Osteoblast (primary cell): ENCODE measurements at regions not wholly inside any gene's neighbourhood (a gene's known extent, or its start where the extent isn't known, plus 50 kb on each side); places are given as distances from the start of the nearest gene placed in this dataset.
"Not testable (repeated sequence)": the region's sequence is repeated elsewhere in the genome, so short reads cannot be mapped to it uniquely, and the experiment has no call there.

Source experiments
- DNase-seq: peaks from one replicate; pipeline ENCODE4 v3.0.0; 2011; ENCODE audit warnings: low spot score, mixed read lengths; ENCODE audit not compliant: insufficient read length; ENCODE audit errors: missing footprints
- H2AFZ ChIP-seq: 2 replicates; pipeline ENCODE4 v1.6.0; 2011; ENCODE audit warnings: mild to moderate bottlenecking, low read length
- H3K27ac ChIP-seq: 2 replicates; pipeline ENCODE4 v1.5.1; 2011; ENCODE audit warnings: mild to moderate bottlenecking, low read depth, low read length, moderate library complexity
- H3K27me3 ChIP-seq: 2 replicates; pipeline ENCODE4 v1.6.0; 2012; ENCODE audit warnings: mild to moderate bottlenecking, control low read depth, inconsistent platforms, low read length, moderate library complexity; ENCODE audit not compliant: insufficient read depth
- H3K36me3 ChIP-seq: 2 replicates; pipeline ENCODE4 v1.5.1; 2011; ENCODE audit warnings: mild to moderate bottlenecking, low read length, control low read depth, moderate library complexity; ENCODE audit not compliant: insufficient read depth
- H3K4me1 ChIP-seq: 2 replicates; pipeline ENCODE4 v1.5.1; 2011; ENCODE audit warnings: mild to moderate bottlenecking, low read length, control low read depth, moderate library complexity; ENCODE audit not compliant: insufficient read depth
- H3K4me2 ChIP-seq: 2 replicates; pipeline ENCODE4 v1.6.0; 2011; ENCODE audit warnings: mild to moderate bottlenecking, low read length; ENCODE audit not compliant: insufficient read depth
- H3K4me3 ChIP-seq: fragments of 200-600 bp; sonication (generic); 3 replicates; pipeline ENCODE4 v1.5.1; 2012; ENCODE audit warnings: mild to moderate bottlenecking, low read length, inconsistent platforms; ENCODE audit not compliant: insufficient read depth
- H3K79me2 ChIP-seq: 2 replicates; pipeline ENCODE4 v1.6.0; 2012; ENCODE audit warnings: mild to moderate bottlenecking, low read length, control low read depth, inconsistent platforms; ENCODE audit not compliant: insufficient read depth
- H3K9me3 ChIP-seq: 2 replicates; pipeline ENCODE4 v1.5.1; 2011; ENCODE audit warnings: low read depth, low read length, control low read depth
- H4K20me1 ChIP-seq: 2 replicates; pipeline ENCODE4 v1.6.0; 2012; ENCODE audit warnings: mild to moderate bottlenecking, low read length, control low read depth; ENCODE audit not compliant: insufficient read depth

DNA sequence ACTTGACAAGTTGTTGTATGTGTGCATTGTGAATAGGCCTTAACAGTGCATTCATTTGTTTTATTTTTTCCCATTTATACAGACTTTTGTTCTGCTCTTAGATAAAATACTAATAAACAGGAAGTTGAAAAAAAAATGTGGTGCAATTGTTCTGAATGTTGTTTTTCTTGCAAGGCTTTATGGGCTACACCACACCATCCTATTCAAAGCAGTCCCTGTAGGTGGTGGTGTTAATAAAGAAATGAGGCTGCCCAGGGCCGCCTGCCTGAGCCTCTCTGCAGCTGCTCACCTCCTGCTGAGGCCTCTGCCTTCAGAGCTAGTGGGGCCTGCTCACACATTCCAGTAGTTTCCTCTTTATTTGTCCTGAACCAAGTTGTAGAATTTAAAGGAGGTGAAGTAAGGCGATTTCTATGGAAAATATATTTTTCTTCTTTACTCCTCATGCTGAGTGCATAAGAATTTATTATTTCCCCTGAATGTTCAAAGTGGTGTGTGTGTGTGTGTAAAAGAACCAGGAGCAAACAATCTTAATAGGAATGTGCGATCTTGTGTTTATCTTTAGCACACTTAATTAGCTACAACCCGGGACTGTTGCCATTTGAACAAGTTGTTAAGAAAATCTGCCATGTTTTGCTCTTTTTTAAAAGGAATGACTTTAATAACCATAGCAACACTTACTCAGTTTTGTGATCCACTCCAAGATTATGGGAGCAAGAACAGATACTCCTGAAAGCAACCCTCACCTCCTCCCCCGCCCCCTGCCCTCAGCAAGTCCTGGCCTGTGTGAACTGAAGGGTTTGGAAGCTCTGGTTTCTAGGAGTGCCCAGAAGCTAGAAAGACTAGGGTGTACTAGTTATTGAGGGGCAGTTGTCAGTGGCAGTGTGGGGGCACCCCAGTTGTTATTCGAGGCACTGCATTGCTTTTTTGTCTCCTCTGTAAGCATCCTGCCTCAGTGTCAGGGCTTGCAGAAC is 251.6 kb upstream of the PLGLB2 start:
- not testable (repeated sequence) for H3K27me3 ChIP-seq, H3K4me2 ChIP-seq, H3K4me1 ChIP-seq, H4K20me1 ChIP-seq, H3K27ac ChIP-seq, H2AFZ ChIP-seq, H3K4me3 ChIP-seq, H3K36me3 ChIP-seq, H3K9me3 ChIP-seq, DNase-seq
- H3K79me2 ChIP-seq = peaks cover 51% of the 10 kb centered on the region

GRCh38 chr2:87497135-87497534 is 250.8 kb upstream of the PLGLB2 start:
- H4K20me1 ChIP-seq, DNase-seq, H3K27ac ChIP-seq, H2AFZ ChIP-seq, H3K9me3 ChIP-seq, H3K4me2 ChIP-seq, H3K4me3 ChIP-seq, H3K27me3 ChIP-seq, H3K4me1 ChIP-seq, H3K36me3 ChIP-seq: not testable (repeated sequence)
- peaks cover 46% of the 10 kb centered on the region for H3K79me2 ChIP-seq

DNA sequence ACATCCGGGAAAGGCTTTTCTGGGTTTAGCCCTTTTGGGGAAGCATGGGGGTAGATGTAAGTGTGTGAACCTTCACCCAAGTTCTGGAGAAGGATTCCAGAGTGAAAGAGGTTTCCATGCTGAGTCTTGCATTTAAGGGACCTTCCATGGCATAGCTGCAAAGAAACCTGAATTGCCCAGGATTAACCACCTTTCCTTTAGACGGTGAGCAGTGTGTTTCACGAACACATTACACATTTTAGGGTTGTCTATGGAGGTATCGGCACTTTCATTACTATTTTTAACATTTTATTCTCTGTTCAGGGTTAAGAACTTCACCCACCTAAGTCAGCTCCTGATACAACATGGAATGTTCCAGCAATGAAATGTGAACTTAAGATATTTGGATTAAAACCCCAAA is 250.2 kb upstream of the PLGLB2 start:
- Histone ChIP-seq H3K79me2 (peaks cover 43% of the 10 kb centered on the region), H3K4me2 (peak overlapping the region; percentile 57)
- H3K4me3 ChIP-seq = not testable (repeated sequence)

DNA sequence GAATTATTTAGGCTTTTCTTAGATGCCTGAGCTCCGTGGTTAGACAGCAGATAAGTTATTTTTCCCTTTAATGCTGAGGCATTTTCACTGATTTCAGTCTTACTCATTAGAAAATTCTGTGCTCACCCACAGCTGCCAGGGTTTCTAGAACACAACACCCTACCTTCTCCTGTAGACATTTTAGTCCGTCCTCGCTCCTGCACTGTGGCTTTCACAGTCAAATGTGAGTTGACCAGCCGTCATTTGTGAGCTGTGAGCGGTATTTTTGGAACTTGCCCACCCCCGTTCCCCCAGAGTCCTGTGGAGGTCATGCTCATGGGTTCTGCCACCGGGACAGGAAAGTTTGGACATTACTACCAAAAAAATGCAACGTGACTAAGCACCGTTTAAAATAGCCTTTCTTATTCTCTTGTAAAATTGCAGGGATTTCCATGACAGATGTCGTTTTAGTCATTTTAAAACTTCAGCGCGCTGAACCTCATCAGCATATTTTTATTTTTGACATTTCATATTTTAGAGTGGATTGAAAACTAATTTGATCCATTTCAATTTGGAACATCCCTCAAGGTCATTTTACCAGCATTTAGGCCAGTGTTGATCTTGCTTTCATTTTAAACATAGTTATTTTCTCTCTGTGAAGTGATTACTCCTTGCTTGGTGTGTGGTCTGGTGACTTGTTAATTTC is 249.6 kb upstream of the PLGLB2 start:
- H3K27ac ChIP-seq, H3K36me3 ChIP-seq, H2AFZ ChIP-seq, H3K27me3 ChIP-seq, DNase-seq, H4K20me1 ChIP-seq, H3K9me3 ChIP-seq, H3K4me1 ChIP-seq: not testable (repeated sequence)
- Histone ChIP-seq H3K4me3 (peak overlapping the region; percentile 33), H3K79me2 (peaks cover 40% of the 10 kb centered on the region), H3K4me2 (peak overlapping the region; percentile 63)

More for the DNA sequence above, 250.2 kb upstream of the PLGLB2 start:
- H4K20me1 ChIP-seq, H3K27me3 ChIP-seq, H2AFZ ChIP-seq, H3K36me3 ChIP-seq, H3K9me3 ChIP-seq, DNase-seq, H3K4me1 ChIP-seq: not testable (repeated sequence)
- peak overlapping the region; percentile 33 for H3K27ac ChIP-seq

- not testable (repeated sequence) for H3K36me3 ChIP-seq, H3K27ac ChIP-seq, H2AFZ ChIP-seq, H3K9me3 ChIP-seq, H4K20me1 ChIP-seq, H3K27me3 ChIP-seq, H3K4me1 ChIP-seq, DNase-seq
- H3K4me2 ChIP-seq = peak overlapping the region; percentile 63
- H3K79me2 ChIP-seq = peaks cover 36% of the 10 kb centered on the region
- peak overlapping the region; percentile 33 for H3K4me3 ChIP-seq
These were observed 249.0 kb upstream of the PLGLB2 start for GRCh38 chr2:87498854-87499238.

DNA sequence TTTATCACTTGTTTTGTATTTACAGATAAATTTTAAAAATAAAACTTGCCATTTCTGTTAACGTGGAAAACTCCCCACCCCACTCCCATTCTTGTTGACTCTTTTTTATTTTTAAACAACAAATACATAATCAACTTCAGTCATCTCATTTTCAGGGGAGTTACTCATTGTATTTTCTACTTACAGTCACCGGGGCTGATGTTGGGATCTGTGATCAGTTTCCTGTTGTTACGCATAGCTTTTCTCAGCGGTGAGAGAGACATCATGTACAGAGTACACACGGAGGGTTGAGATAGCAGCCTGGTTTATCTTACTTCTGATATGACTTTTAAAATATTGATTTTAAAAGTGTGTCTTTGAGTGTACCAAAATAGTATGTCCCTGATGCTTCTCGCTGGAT is 248.0 kb upstream of the PLGLB2 start:
- not testable (repeated sequence) for H3K4me2 ChIP-seq

GRCh38 chr2:87500421-87500820 is 247.5 kb upstream of the PLGLB2 start:
- peaks cover 26% of the 10 kb centered on the region for H3K79me2 ChIP-seq
- not testable (repeated sequence) for H4K20me1 ChIP-seq, H2AFZ ChIP-seq, H3K4me1 ChIP-seq, H3K4me2 ChIP-seq, H3K4me3 ChIP-seq, H3K27me3 ChIP-seq, H3K36me3 ChIP-seq, H3K9me3 ChIP-seq, DNase-seq
- H3K27ac ChIP-seq = peak overlapping the region; percentile 45

More for the DNA sequence above, 248.0 kb upstream of the PLGLB2 start:
- not testable (repeated sequence) for H3K27me3 ChIP-seq, H3K27ac ChIP-seq, H3K36me3 ChIP-seq, H3K4me3 ChIP-seq, H4K20me1 ChIP-seq, H3K9me3 ChIP-seq, H3K4me1 ChIP-seq, DNase-seq, H2AFZ ChIP-seq
- peaks cover 31% of the 10 kb centered on the region for H3K79me2 ChIP-seq

DNA sequence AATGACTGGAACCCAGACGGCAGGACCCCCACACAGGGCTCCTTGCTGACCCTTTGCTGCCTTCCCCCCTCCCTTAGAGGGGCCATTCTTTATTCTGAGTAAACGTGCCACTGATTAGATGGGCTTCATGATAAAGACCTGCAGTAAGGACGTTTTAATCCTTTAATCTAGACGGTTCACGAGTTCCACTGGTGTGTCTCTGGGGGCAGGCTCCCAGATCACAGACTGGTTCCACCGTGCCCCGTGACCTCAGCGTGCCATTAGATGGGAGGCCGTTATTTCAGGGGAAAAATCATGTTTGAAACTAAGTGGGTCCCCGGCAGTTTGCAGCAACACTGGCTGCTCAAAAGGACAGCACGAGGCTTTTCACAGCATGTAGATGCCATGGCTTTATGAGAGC is 246.9 kb upstream of the PLGLB2 start:
- H2AFZ ChIP-seq, H3K4me3 ChIP-seq, H4K20me1 ChIP-seq, H3K36me3 ChIP-seq, H3K4me1 ChIP-seq, H3K27me3 ChIP-seq, H3K4me2 ChIP-seq, H3K27ac ChIP-seq, H3K9me3 ChIP-seq, DNase-seq: not testable (repeated sequence)
- peaks cover 24% of the 10 kb centered on the region for H3K79me2 ChIP-seq
